Duodenal mucosa (tissue), 2 donors: ENCODE measurements at regions not wholly inside any gene's neighbourhood (a gene's known extent, or its start where the extent isn't known, plus 50 kb on each side); places are given as distances from the start of the nearest gene placed in this dataset.

Experiments used
- H3K27ac ChIP-seq: one replicate; pipeline ENCODE4 v1.7.0; 2013; ENCODE audit warnings: low read depth, low read length
- H3K27me3 ChIP-seq, 2 donors: one replicate each; pipeline ENCODE4 v1.7.0; 2013; ENCODE audit warnings: low read length in 2 of 2, control low read depth in 1 of 2; ENCODE audit not compliant: insufficient read depth in 2 of 2, control insufficient read depth in 1 of 2
- H3K36me3 ChIP-seq, 2 donors: one replicate each; pipeline ENCODE4 v1.7.0; 2013; ENCODE audit warnings: low read length in 2 of 2, control low read depth in 1 of 2; ENCODE audit not compliant: insufficient read depth in 2 of 2, control insufficient read depth in 1 of 2
- H3K4me1 ChIP-seq, 2 donors: one replicate each; pipeline ENCODE4 v1.7.0; 2013; ENCODE audit warnings: low read length in 2 of 2, control low read depth in 1 of 2; ENCODE audit not compliant: insufficient read depth in 2 of 2, control insufficient read depth in 1 of 2
- H3K4me3 ChIP-seq, 2 donors: one replicate each; pipeline ENCODE4 v1.7.0; 2013; ENCODE audit warnings: low read length in 2 of 2, low read depth in 1 of 2
- H3K9ac ChIP-seq, 2 donors: one replicate each; pipeline ENCODE4 v1.7.0; 2013; ENCODE audit warnings: low read length in 2 of 2, low read depth in 1 of 2
- H3K9me3 ChIP-seq, 2 donors: one replicate each; pipeline ENCODE4 v1.7.0; 2013; ENCODE audit warnings: low read length in 2 of 2, control low read depth in 1 of 2; ENCODE audit not compliant: control insufficient read depth in 1 of 2

GRCh38 chr2:236743039-236743920 is 173.7 kb downstream of the ACKR3 start:
- Histone ChIP-seq H3K4me3 (no peak overlapping the region), H3K9ac (no peak overlapping the region), H3K36me3 (no peaks in the 10 kb centered on the region), H3K9me3 (no peaks in the 10 kb centered on the region), H3K27me3 (no peaks in the 10 kb centered on the region), H3K4me1 (peaks cover 0 to 5% of the 10 kb centered on the region in 2 donors), H3K27ac (no peak overlapping the region)

- peaks cover 4 to 6% of the 10 kb centered on the region in 2 donors for H3K4me1 ChIP-seq
- no peaks in the 10 kb centered on the region for H3K9me3 ChIP-seq
- no peak overlapping the region for H3K9ac ChIP-seq
- no peaks in the 10 kb centered on the region for H3K36me3 ChIP-seq
- H3K27ac ChIP-seq = no peak overlapping the region
- no peak overlapping the region for H3K4me3 ChIP-seq
- no peaks in the 10 kb centered on the region for H3K27me3 ChIP-seq
Measured at GRCh38 chr2:236743921-236744280, 174.3 kb downstream of the ACKR3 start.

- H3K4me3 ChIP-seq = no peak overlapping the region
- H3K27me3 ChIP-seq = no peaks in the 10 kb centered on the region
- no peaks in the 10 kb centered on the region for H3K9me3 ChIP-seq
- H3K36me3 ChIP-seq = no peaks in the 10 kb centered on the region
- H3K4me1 ChIP-seq = peaks cover 4 to 6% of the 10 kb centered on the region in 2 donors
- no peak overlapping the region for H3K9ac ChIP-seq
- no peak overlapping the region for H3K27ac ChIP-seq
Measured at GRCh38 chr2:236744281-236744705, 174.7 kb downstream of the ACKR3 start.

- peaks cover 4 to 6% of the 10 kb centered on the region in 2 donors for H3K4me1 ChIP-seq
- H3K36me3 ChIP-seq = no peaks in the 10 kb centered on the region
- H3K27ac ChIP-seq = no peak overlapping the region
- no peaks in the 10 kb centered on the region for H3K9me3 ChIP-seq
- no peak overlapping the region for H3K9ac ChIP-seq
- no peaks in the 10 kb centered on the region for H3K27me3 ChIP-seq
- no peak overlapping the region for H3K4me3 ChIP-seq
Measured at GRCh38 chr2:236744716-236745115, 175.1 kb downstream of the ACKR3 start.

- no peak overlapping the region for H3K27ac ChIP-seq
- no peak overlapping the region for H3K4me3 ChIP-seq
- H3K4me1 ChIP-seq = peaks cover 4 to 6% of the 10 kb centered on the region in 2 donors
- H3K36me3 ChIP-seq = no peaks in the 10 kb centered on the region
- H3K27me3 ChIP-seq = no peaks in the 10 kb centered on the region
- no peak overlapping the region for H3K9ac ChIP-seq
- no peaks in the 10 kb centered on the region for H3K9me3 ChIP-seq
Measured at GRCh38 chr2:236745420-236746210, 176.0 kb downstream of the ACKR3 start.

- no peaks in the 10 kb centered on the region for H3K9me3 ChIP-seq
- no peaks in the 10 kb centered on the region for H3K36me3 ChIP-seq
- no peak overlapping the region for H3K27ac ChIP-seq
- H3K4me1 ChIP-seq = peaks cover 4 to 6% of the 10 kb centered on the region in 2 donors
- no peak overlapping the region for H3K9ac ChIP-seq
- H3K4me3 ChIP-seq = no peak overlapping the region
- H3K27me3 ChIP-seq = no peaks in the 10 kb centered on the region
Measured at GRCh38 chr2:236746833-236747232, 177.2 kb downstream of the ACKR3 start.

- Histone ChIP-seq H3K27ac (no peak overlapping the region), H3K9ac (no peak overlapping the region), H3K4me1 (peaks cover 4 to 6% of the 10 kb centered on the region in 2 donors), H3K27me3 (no peaks in the 10 kb centered on the region), H3K4me3 (no peak overlapping the region), H3K36me3 (no peaks in the 10 kb centered on the region), H3K9me3 (no peaks in the 10 kb centered on the region)
Measured at GRCh38 chr2:236747426-236747825, 177.8 kb downstream of the ACKR3 start.

- Histone ChIP-seq H3K4me3 (no peak overlapping the region), H3K9ac (no peak overlapping the region)
Measured at GRCh38 chr2:236747925-236748324, 178.3 kb downstream of the ACKR3 start.

GRCh38 chr2:236748385-236748784 is 178.8 kb downstream of the ACKR3 start:
- Histone ChIP-seq H3K27me3 (no peaks in the 10 kb centered on the region), H3K4me3 (no peak overlapping the region), H3K36me3 (no peaks in the 10 kb centered on the region), H3K27ac (no peak overlapping the region), H3K9ac (no peak overlapping the region), H3K9me3 (no peaks in the 10 kb centered on the region), H3K4me1 (peaks cover 4 to 6% of the 10 kb centered on the region in 2 donors)

More at GRCh38 chr2:236747925-236748324, 178.3 kb downstream of the ACKR3 start:
- Histone ChIP-seq H3K36me3 (no peaks in the 10 kb centered on the region), H3K9me3 (no peaks in the 10 kb centered on the region), H3K27ac (no peak overlapping the region), H3K27me3 (no peaks in the 10 kb centered on the region), H3K4me1 (peaks cover 4 to 6% of the 10 kb centered on the region in 2 donors)

GRCh38 chr2:236748801-236749200 is 179.2 kb downstream of the ACKR3 start:
- H3K27ac ChIP-seq = no peak overlapping the region
- no peaks in the 10 kb centered on the region for H3K27me3 ChIP-seq
- H3K36me3 ChIP-seq = no peaks in the 10 kb centered on the region
- H3K4me1 ChIP-seq = peaks cover 4 to 6% of the 10 kb centered on the region in 2 donors
- H3K4me3 ChIP-seq = no peak overlapping the region
- H3K9ac ChIP-seq = no peak overlapping the region
- H3K9me3 ChIP-seq = no peaks in the 10 kb centered on the region
